DOHH2 (cell line): ENCODE measurements at regions not wholly inside any gene's neighbourhood (a gene's known extent, or its start where the extent isn't known, plus 50 kb on each side); places are given as distances from the start of the nearest gene placed in this dataset.

Source experiments
- H3F3A ChIP-seq: fragments of 200-600 bp; sonication (generic), shearing (Covaris generic); 2 replicates; pipeline ENCODE4 v1.6.0; 2016; ENCODE audit warnings: antibody characterized with exemption, mild to moderate bottlenecking; ENCODE audit not compliant: control insufficient read depth, insufficient read depth
- H3K27ac ChIP-seq: fragments of 200-600 bp; sonication (generic); 2 replicates; pipeline ENCODE4 v1.5.1; 2014; ENCODE audit warnings: low read depth, mild to moderate bottlenecking, low read length, moderate library complexity
- H3K27me3 ChIP-seq: fragments of 200-600 bp; sonication (generic); 2 replicates; pipeline ENCODE4 v1.6.1; 2014; ENCODE audit warnings: mild to moderate bottlenecking, low read length, mixed read lengths; ENCODE audit not compliant: control insufficient read depth
- H3K36me3 ChIP-seq: fragments of 200-600 bp; sonication (generic); 2 replicates; pipeline ENCODE4 v1.6.1; 2014; ENCODE audit warnings: mild to moderate bottlenecking, low read length, moderate library complexity, mixed read lengths; ENCODE audit not compliant: control insufficient read depth
- H3K4me1 ChIP-seq: fragments of 200-600 bp; sonication (generic); 2 replicates; pipeline ENCODE4 v1.6.1; 2014; ENCODE audit warnings: mild to moderate bottlenecking, low read length, mixed read lengths; ENCODE audit not compliant: control insufficient read depth
- H3K4me2 ChIP-seq: fragments of 200-600 bp; sonication (generic); 2 replicates; pipeline ENCODE4 v1.6.0; 2014; ENCODE audit warnings: mild to moderate bottlenecking, low read length, moderate library complexity
- H3K4me3 ChIP-seq: fragments of 200-600 bp; sonication (generic); 2 replicates; pipeline ENCODE4 v1.5.1; 2014; ENCODE audit warnings: mild to moderate bottlenecking, low read length, mixed read lengths
- H3K79me2 ChIP-seq: fragments of 200-600 bp; sonication (generic); 2 replicates; pipeline ENCODE4 v1.6.1; 2014; ENCODE audit warnings: mild to moderate bottlenecking, low read length, mixed read lengths; ENCODE audit not compliant: control insufficient read depth
- H3K9me2 ChIP-seq: fragments of 200-600 bp; sonication (generic); replicated peaks from 2 replicates; pipeline ENCODE4 v1.6.1; 2014; ENCODE audit warnings: mild to moderate bottlenecking, low read length, mixed read lengths; ENCODE audit not compliant: control insufficient read depth
- H3K9me3 ChIP-seq: fragments of 200-600 bp; sonication (generic); 2 replicates; pipeline ENCODE4 v1.6.1; 2014; ENCODE audit warnings: antibody characterized with exemption, low read length, mixed read lengths; ENCODE audit not compliant: control insufficient read depth, insufficient read depth
- H4K20me1 ChIP-seq: fragments of 200-600 bp; sonication (generic); 2 replicates; pipeline ENCODE4 v1.6.0; 2014; ENCODE audit warnings: low read depth, mild to moderate bottlenecking, antibody characterized with exemption, low read length, moderate library complexity; ENCODE audit not compliant: control insufficient read depth, insufficient read depth
- EZH2phosphoT487 ChIP-seq: fragments of 200-600 bp; sonication (generic); IDR thresholded peaks from 2 replicates; pipeline ENCODE4 v1.6.1; 2017; ENCODE audit warnings: borderline replicate concordance, mild to moderate bottlenecking, antibody characterized with exemption, low read length, moderate library complexity, mixed read lengths
- TF ChIP-seq, protein P1 (sequence below): fragments of 200-600 bp; sonication (generic); IDR thresholded peaks from one replicate; pipeline ENCODE4 v1.5.1; 2014; ENCODE audit warnings: antibody characterized with exemption, mild to moderate bottlenecking, low read depth, low read length; ENCODE audit not compliant: poor library complexity, severe bottlenecking

GRCh38 chr2:41381701-41382100 lies 666.1 kb upstream of the PKDCC start:
- Histone ChIP-seq H3K9me3 (no peaks in the 10 kb centered on the region), H3K36me3 (no peaks in the 10 kb centered on the region), H3K9me2 (no peaks in the 10 kb centered on the region), H3K4me2 (no peak overlapping the region), H3K4me3 (no peak overlapping the region), H3F3A (no peaks in the 10 kb centered on the region), H3K27me3 (no peaks in the 10 kb centered on the region), H3K79me2 (no peaks in the 10 kb centered on the region), H4K20me1 (no peaks in the 10 kb centered on the region), H3K27ac (no peak overlapping the region), H3K4me1 (no peaks in the 10 kb centered on the region)
- TF ChIP-seq, protein P1, sequence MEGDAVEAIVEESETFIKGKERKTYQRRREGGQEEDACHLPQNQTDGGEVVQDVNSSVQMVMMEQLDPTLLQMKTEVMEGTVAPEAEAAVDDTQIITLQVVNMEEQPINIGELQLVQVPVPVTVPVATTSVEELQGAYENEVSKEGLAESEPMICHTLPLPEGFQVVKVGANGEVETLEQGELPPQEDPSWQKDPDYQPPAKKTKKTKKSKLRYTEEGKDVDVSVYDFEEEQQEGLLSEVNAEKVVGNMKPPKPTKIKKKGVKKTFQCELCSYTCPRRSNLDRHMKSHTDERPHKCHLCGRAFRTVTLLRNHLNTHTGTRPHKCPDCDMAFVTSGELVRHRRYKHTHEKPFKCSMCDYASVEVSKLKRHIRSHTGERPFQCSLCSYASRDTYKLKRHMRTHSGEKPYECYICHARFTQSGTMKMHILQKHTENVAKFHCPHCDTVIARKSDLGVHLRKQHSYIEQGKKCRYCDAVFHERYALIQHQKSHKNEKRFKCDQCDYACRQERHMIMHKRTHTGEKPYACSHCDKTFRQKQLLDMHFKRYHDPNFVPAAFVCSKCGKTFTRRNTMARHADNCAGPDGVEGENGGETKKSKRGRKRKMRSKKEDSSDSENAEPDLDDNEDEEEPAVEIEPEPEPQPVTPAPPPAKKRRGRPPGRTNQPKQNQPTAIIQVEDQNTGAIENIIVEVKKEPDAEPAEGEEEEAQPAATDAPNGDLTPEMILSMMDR, result no peak
- no peak for TF ChIP-seq EZH2phosphoT487

- H3K4me2 ChIP-seq, result no peak overlapping the region
- no peak overlapping the region for H3K4me3 ChIP-seq
- no peaks in the 10 kb centered on the region for H3K9me3 ChIP-seq
- H3K36me3 ChIP-seq, result no peaks in the 10 kb centered on the region
- TF ChIP-seq, protein P1, result no peak
- TF ChIP-seq EZH2phosphoT487, result no peak
- H3K27ac ChIP-seq, result no peak overlapping the region
- no peaks in the 10 kb centered on the region for H3K9me2 ChIP-seq
- no peaks in the 10 kb centered on the region for H3K27me3 ChIP-seq
- H3K79me2 ChIP-seq, result no peaks in the 10 kb centered on the region
- no peaks in the 10 kb centered on the region for H3K4me1 ChIP-seq
- no peaks in the 10 kb centered on the region for H4K20me1 ChIP-seq
- no peaks in the 10 kb centered on the region for H3F3A ChIP-seq
These were observed 660.3 kb upstream of the PKDCC start for GRCh38 chr2:41387519-41387918.

DNA sequence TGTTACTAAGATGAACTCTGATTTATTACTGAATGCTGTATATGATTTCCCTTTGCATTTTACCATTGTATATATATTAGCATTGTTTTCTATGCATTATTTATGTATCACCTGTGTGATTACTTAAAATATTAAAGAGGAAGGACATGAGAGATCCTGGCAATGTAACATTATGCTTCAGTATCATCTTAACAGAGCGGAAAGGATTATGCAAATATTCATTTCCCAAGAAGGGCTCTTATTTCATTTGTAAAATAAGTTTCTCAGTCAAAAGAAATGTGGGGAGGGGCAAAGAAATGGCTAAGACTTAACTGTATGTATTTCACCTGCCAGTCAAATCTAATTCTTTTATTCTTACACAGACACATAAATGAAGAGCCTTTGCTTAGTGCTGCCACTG lies 654.2 kb upstream of the PKDCC start:
- no peak overlapping the region for H3K27ac ChIP-seq
- peaks cover 8% of the 10 kb centered on the region for H3K4me1 ChIP-seq
- no peaks in the 10 kb centered on the region for H4K20me1 ChIP-seq
- H3K9me3 ChIP-seq, result no peaks in the 10 kb centered on the region
- no peaks in the 10 kb centered on the region for H3K27me3 ChIP-seq
- H3K79me2 ChIP-seq, result no peaks in the 10 kb centered on the region
- H3F3A ChIP-seq, result no peaks in the 10 kb centered on the region
- no peaks in the 10 kb centered on the region for H3K36me3 ChIP-seq
- 0 out of 2 replicates have a peak overlapping the region, but pooled peaks have one; percentile 8 for H3K4me2 ChIP-seq
- H3K9me2 ChIP-seq, result no peaks in the 10 kb centered on the region
- TF ChIP-seq, protein P1, result no peak
- TF ChIP-seq EZH2phosphoT487, result no peak
- H3K4me3 ChIP-seq, result no peak overlapping the region

DNA sequence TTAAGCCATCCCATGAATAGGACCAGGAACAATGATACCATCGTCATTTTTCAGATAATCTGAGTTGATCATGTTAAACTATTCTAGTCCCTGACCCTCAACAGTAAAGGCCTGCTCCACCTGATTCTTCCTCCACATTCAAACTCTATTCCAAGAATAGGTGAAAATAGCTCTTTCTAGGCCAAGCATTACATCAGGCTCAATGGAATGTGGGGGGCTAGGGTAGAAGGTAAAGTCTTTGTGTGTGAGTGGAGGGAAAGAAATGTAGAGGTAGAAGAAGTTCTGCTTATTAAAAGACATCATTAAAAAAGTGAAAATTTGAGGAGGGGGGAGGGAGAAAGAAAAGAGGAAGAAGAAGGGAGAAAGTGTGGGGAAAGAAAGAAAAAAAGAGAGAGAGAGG lies 653.3 kb upstream of the PKDCC start:
- Histone ChIP-seq H3K4me3 (no peak overlapping the region), H4K20me1 (no peaks in the 10 kb centered on the region), H3K27ac (no peak overlapping the region), H3K4me1 (peaks cover 8% of the 10 kb centered on the region), H3K9me3 (no peaks in the 10 kb centered on the region), H3K4me2 (no peak overlapping the region), H3F3A (no peaks in the 10 kb centered on the region), H3K9me2 (no peaks in the 10 kb centered on the region), H3K79me2 (no peaks in the 10 kb centered on the region), H3K36me3 (no peaks in the 10 kb centered on the region), H3K27me3 (no peaks in the 10 kb centered on the region)
- TF ChIP-seq EZH2phosphoT487, result no peak
- TF ChIP-seq, protein P1, result no peak
